HG02610 (cell line): ENCODE measurements at regions not wholly inside any gene's neighbourhood (a gene's known extent, or its start where the extent isn't known, plus 50 kb on each side); places are given as distances from the start of the nearest gene placed in this dataset.
"Not testable (repeated sequence)": the region's sequence is repeated elsewhere in the genome, so short reads cannot be mapped to it uniquely, and the experiment has no call there.

Experiments
- ATAC-seq: cut with Tn5 transposase; IDR thresholded peaks from one replicate; pipeline ENCODE4 v1.9.1; 2021; ENCODE audit warnings: mild to moderate bottlenecking, moderate library complexity; ENCODE audit not compliant: unreplicated experiment

DNA sequence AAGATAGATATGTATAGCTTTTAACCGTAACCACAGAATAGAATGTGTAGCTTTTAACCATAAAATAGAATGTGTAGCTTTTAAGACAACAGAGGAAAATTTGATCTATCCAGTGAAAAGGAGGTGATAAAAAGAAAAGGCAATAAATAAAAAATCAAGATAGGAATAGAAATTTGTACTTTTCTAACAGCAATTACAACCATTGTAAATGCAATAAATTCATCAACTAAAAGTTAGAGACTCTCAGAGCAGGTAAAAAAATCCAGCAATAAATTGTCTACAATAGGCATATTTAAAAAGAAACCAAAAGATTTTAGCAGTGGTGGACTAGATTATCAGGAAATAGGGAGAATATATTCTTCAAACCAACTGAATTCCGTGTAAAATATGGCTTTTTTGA lies 63.8 kb upstream of the ABHD2 start:
- no peak for ATAC-seq

DNA sequence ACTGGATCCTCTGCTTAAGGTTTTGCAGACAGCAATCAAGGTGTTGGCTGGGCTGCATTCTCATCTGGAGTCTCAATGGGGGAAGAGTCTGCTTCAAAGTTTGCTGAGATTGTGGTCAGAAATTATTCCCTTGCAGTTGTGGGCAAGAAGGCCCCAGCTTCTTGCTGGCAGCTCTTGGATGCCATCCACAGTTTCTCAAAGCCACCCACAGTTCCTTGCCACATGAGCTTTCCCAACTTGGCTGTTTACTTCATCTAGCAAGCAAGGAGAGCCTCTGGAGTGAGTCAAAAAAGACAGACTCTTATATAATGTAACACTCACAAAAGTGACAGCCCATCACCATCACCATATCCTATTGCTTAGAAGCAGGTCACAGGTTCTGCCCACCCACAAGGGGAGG lies 62.1 kb upstream of the ABHD2 start:
- no peak for ATAC-seq

DNA sequence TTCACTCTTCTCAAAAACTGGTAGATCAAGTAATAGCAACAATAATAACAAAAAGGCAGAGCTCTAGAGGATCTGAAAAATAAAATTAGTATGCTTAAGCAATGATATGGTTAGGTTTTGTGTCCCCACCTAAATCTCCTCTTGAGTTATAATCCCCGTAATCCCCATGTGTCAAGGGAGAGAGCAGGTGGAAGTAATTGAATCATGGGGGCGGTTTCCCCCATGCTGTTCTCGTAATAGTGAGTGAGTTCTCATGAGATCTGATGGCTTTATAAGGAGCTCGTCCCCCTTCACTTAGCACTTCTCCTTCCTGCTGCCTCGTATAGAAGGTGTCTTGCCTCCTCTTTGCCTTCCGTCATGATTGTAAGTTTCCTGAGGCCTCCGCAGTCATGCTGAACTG lies 60.2 kb upstream of the ABHD2 start:
- ATAC-seq = no peak

DNA sequence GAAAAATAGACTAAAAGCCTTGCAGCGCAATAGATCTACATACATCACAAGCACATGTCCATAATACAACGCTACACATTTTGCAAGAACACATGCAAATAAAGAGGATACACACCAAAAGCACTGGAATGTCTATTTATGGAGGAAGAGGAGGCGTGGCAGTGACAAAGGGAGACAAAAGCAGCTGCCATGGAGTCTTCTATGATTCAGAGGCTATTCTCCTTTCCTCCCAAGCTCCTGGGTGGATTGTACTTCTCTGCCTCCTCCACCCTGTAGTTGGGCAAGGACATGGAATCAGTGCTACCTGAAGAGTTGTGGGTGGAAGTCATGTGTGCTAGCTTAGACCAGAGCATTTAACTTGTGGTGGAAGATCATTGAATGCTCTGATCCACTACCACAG lies 57.9 kb upstream of the ABHD2 start:
- no peak for ATAC-seq

DNA sequence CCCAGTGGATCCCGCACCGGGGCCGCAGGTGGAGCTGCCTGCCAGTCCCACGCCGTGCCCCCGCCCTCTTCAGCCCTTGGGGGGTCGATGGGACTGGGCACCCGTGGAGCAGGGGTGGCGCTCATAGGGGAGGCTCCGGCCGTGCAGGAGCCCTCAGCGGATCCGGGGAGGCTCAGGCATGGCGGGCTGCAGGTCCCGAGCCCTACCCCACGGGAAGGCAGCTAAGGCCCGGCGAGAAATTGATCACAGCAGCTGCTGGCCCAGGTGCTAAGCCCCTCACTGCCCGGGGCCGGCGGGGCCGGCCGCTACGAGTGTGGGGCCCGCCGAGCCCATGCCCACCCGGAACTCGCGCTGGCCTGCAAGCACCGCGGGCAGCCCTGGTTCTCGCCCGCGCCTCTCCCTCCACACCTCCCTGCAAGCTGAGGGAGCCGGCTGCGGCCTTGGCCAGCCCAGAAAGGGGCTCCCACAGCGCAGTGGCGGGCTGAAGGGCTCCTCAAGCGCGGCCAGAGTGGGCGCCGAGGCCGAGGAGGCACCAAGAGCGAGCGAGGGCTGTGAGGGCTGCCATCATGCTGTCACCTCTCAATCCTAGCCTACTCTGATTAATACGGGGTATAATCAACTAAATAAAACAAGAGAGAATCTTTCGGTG lies 56.5 kb upstream of the ABHD2 start:
- not testable (repeated sequence) for ATAC-seq

DNA sequence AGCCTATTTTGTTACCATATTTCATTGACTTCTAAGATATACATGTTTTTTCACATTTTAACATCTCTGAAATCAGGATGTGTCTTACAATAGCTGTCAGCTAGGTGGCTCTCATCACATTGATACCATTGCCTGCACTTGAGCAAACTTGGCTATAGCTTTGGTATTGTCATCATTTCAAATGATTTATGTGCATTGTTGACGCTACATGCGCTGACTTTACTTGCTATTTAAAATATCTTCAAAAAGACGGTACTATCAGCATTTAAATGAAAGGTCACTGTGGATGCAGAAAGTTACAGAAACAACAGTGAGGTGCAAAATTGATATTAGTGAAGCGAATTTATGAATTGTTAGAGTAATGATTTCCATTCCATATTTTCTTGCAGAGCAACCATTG lies 54.0 kb upstream of the ABHD2 start:
- no peak for ATAC-seq

DNA sequence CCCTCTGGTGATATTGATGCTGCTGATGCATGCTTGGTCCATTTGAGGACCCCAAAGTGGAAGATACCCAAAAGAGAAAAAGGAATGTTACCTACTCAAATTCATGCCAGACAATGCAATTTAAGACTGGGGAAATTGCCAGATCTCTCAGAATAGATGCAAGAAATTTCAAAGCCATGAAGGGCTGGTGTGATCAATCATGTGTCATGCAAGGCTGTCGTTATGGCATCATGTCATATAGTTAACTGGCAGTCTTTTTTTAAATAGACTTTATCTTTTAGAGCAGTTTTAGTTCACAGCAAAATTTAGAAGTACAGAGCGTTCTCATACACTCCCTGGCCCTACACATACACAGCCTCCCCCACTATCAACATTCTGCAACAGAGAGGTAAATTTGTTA lies 53.1 kb upstream of the ABHD2 start:
- no peak for ATAC-seq

DNA sequence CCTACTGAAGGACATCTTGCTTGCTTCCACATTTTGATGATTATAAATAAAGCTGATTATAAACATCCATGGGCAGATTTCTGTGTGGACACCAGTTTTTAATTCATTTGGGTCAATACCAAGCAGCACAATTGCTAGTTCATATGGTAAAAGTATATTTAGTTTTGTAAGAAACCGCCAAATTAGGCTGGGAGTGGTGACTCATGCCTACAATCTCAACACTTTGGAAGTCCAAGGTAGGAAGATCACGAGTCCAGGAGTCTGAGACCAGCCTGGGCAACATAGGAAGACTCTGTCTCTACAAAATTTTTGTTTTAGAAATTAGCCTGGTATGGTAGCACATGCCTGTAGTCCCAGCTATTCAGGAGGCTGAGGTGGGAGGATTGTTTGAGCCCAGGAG lies 52.6 kb upstream of the ABHD2 start:
- ATAC-seq = no peak

DNA sequence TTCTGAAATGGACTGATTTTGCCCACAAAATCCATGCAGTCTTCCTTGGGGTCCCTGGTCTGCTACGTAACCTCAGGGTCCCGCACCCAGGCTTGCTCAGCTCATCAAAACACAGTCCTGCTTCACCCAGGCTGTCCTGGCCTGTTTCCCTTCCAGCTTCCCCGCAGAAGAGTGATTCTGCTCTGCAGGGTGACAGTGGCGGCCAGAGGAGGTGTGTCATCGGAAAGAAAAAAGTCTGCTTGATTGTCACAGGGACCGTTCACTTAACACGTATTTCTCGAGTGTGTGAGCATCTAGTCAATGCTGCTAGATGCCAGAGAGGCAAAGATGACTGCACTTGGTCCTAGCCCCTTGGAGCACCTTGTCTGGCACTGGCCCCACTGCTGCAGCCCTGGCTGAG lies 50.1 kb upstream of the ABHD2 start:
- ATAC-seq = no peak
